Body of pancreas (tissue), 4 donors: ENCODE measurements at regions not wholly inside any gene's neighbourhood (a gene's known extent, or its start where the extent isn't known, plus 50 kb on each side); places are given as distances from the start of the nearest gene placed in this dataset.
A peak's percentile ranks its signal among the peaks of the same experiment; 100 is the strongest.

ENCODE experiments used
- ATAC-seq: fragments of 150-250 bp; one replicate; pipeline ENCODE4 v1.9.1; 2016
- DNase-seq, 4 donors: peaks; one replicate each; pipeline ENCODE4 v3.0.0-alpha.2; 2019
- H3K27ac ChIP-seq, 4 donors: fragments of 200-600 bp; sonication (generic); 1 replicate in 3 of 4; 2 replicates in 1 of 4; pipeline versions ENCODE4 v1.5.1 to v1.6.1; 2016 to 2019; ENCODE audit warnings: mild to moderate bottlenecking in 1 of 4, mixed read lengths in 1 of 4, moderate library complexity in 1 of 4
- H3K27me3 ChIP-seq, 2 donors: fragments of 200-600 bp; sonication (generic); one replicate each; pipeline ENCODE4 v1.6.0; 2016; ENCODE audit warnings: mild to moderate bottlenecking in 1 of 2
- H3K36me3 ChIP-seq, 2 donors: fragments of 200-600 bp; sonication (generic); replicated peaks in 1 of 2; 2 replicates each; pipeline ENCODE4 v1.5.1; 2016; ENCODE audit warnings: low read depth in 2 of 2; ENCODE audit not compliant: insufficient read depth in 1 of 2
- H3K4me1 ChIP-seq: fragments of 200-600 bp; sonication (generic); one replicate; pipeline ENCODE4 v1.6.0; 2016
- H3K4me3 ChIP-seq, 2 donors: fragments of 200-600 bp; sonication (generic); 1 replicate in 1 of 2; 2 replicates in 1 of 2; pipeline ENCODE4 v1.5.1; 2016 to 2019
- H3K9me3 ChIP-seq, 3 donors: fragments of 200-600 bp; sonication (generic); 1 replicate in 2 of 3; 2 replicates in 1 of 3; pipeline ENCODE4 v1.5.1; 2016
- POLR2A ChIP-seq, 3 donors: fragments of 450-650 bp; IDR thresholded peaks; one replicate each; pipeline ENCODE4 v1.6.1; 2016; ENCODE audit warnings: antibody characterized with exemption in 3 of 3, mild to moderate bottlenecking in 2 of 3
- WGBS, 2 donors: methylation state at CpG; one replicate each; pipeline ENCODE4 v1.1.5; 2017; 5-methylcytosine and 5-hydroxymethylcytosine counted together
- intact Hi-C: fragments of 100-400 bp; cut with DNase I; formaldehyde crosslinking; loops from one replicate; pipeline ENCODE4 v1.15.1; 2023
- TF ChIP-seq, protein P1 (sequence below), 7 experiments: fragments of 450-650 bp in 4 of 7; fragments of 200-600 bp in 3 of 7; sonication (generic) in 3 of 7; IDR thresholded peaks; one replicate each; pipeline ENCODE4 v1.5.1; 2016 to 2019; ENCODE audit warnings: antibody characterized with exemption in 7 of 7

DNA sequence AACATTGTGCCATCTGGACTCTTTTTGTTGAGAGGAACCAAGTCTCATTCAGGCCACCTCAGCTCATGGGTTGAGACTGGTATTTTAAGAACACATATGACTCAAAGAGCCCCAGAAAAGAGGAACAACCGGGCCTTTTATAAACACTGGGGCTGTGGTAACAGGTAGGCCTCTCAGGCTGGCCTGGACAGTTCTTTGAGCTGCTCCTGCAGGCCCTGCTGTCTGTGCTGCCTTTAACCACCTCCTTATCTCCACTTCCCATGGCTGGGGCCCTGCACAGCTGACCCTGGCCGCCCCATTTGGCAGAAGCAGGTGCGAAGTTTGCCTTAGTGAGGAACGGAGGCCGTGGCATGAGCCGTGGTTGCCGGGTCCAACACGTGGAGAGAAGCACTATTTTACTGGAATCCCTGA is 163.3 kb downstream of the RHOU start:
- intact Hi-C loops: no loop called here
- whole genome bisulfite sequencing, 2 donors: 80 to 88% methylated on average over 8 of the region's 8 CpGs
- no peaks in the 10 kb centered on the region for H3K27me3 ChIP-seq
- no peaks in the 10 kb centered on the region for H3K9me3 ChIP-seq
- TF ChIP-seq, protein P1, sequence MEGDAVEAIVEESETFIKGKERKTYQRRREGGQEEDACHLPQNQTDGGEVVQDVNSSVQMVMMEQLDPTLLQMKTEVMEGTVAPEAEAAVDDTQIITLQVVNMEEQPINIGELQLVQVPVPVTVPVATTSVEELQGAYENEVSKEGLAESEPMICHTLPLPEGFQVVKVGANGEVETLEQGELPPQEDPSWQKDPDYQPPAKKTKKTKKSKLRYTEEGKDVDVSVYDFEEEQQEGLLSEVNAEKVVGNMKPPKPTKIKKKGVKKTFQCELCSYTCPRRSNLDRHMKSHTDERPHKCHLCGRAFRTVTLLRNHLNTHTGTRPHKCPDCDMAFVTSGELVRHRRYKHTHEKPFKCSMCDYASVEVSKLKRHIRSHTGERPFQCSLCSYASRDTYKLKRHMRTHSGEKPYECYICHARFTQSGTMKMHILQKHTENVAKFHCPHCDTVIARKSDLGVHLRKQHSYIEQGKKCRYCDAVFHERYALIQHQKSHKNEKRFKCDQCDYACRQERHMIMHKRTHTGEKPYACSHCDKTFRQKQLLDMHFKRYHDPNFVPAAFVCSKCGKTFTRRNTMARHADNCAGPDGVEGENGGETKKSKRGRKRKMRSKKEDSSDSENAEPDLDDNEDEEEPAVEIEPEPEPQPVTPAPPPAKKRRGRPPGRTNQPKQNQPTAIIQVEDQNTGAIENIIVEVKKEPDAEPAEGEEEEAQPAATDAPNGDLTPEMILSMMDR (IDR thresholded peaks at IDR 0.05): no peak
- no peak for TF ChIP-seq POLR2A (IDR thresholded peaks at IDR 0.05)
- no peak overlapping the region for H3K27ac ChIP-seq
- peaks cover 16% of the 10 kb centered on the region for H3K4me1 ChIP-seq
- no peak overlapping the region for H3K4me3 ChIP-seq
- ATAC-seq (no peak), DNase-seq (peak in 1 of 4 donors; percentile 38)
- H3K36me3 ChIP-seq: no peaks in the 10 kb centered on the region

DNA sequence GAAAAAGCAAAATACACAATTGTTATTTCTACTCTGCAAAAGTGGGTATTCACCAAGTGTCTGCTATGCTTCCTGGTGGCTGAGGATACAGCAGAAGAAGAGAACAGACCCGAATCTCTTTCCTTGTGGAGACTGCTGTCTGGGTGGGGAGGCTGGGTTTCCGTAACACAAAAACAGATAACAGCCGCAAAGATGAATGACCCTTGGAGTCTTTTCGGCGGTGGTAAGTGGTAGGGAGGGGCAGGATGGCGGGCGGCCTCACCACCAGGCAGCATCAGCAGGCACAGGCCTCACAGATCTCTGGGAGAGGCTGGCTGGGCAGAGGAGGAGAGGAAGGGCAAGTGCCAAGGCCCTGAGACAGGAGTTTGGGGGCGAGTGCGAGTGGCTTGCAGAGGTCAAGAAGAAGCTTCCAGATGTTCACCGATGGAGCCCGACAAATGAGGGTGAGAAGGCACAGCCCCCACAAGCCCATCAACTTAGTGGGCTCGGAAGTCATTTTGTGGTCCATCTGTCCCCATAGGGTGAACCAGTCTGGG is 164.2 kb downstream of the RHOU start:
- Histone ChIP-seq H3K36me3 (no peaks in the 10 kb centered on the region), H3K27ac (no peak overlapping the region), H3K9me3 (no peaks in the 10 kb centered on the region), H3K27me3 (no peaks in the 10 kb centered on the region), H3K4me3 (no peak overlapping the region), H3K4me1 (peaks cover 20% of the 10 kb centered on the region)
- intact Hi-C loops: no loop called here
- TF ChIP-seq POLR2A (IDR thresholded peaks at IDR 0.05): no peak
- TF ChIP-seq, protein P1 (IDR thresholded peaks at IDR 0.05): no peak
- DNase-seq (no peak), ATAC-seq (no peak)
- WGBS, 2 donors: 86 to 90% methylated on average over 12 of the region's 12 CpGs

DNA sequence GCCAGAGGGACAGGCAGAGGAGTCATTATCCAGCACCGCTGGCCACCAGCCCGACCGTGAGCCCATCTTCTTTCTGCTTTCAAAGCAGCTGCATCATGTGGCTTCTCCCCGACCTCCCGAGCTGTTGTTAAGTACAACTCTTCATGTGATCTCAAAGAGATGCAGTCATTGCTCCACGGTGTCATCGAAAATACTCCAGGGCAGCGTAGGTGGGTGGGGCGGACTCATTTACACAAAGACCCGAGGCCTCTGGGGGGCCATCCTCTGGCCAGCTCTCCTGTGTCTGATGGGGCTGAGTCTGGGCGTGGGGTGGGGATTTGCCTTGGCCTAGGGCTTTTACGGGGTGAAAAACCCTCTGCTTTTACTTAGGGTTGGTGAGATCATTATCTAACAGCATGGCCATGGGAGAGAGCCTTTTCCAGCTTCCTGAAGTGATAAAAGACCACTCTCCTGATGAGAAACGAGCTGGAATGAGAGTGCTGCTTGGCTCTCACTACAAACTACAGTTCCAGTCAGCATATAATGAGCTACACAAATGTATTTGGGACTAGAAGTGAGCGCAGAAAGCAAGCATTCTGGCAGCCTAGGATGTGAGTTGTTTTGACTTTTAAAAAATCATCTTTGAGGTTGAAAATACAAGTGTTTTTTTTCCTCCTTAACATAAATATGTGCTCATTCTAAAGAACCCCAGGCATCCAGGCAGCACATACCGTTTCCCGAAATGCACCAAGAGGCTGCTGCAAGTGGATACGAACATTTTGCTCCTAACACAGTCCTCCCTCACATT is 165.0 kb downstream of the RHOU start:
- DNase-seq (peak in 2 of 4 donors; percentile 9 to 25), ATAC-seq (no peak)
- no peaks in the 10 kb centered on the region for H3K9me3 ChIP-seq
- intact Hi-C loops: no loop called here
- 77 to 86% methylated on average over 14 to 17 of the region's 17 CpGs for WGBS, 2 donors
- H3K27me3 ChIP-seq: no peaks in the 10 kb centered on the region
- no peaks in the 10 kb centered on the region for H3K36me3 ChIP-seq
- peaks cover 20% of the 10 kb centered on the region for H3K4me1 ChIP-seq
- no peak overlapping the region for H3K4me3 ChIP-seq
- no peak for TF ChIP-seq POLR2A (IDR thresholded peaks at IDR 0.05)
- TF ChIP-seq, protein P1 (IDR thresholded peaks at IDR 0.05): no peak
- no peak overlapping the region for H3K27ac ChIP-seq

DNA sequence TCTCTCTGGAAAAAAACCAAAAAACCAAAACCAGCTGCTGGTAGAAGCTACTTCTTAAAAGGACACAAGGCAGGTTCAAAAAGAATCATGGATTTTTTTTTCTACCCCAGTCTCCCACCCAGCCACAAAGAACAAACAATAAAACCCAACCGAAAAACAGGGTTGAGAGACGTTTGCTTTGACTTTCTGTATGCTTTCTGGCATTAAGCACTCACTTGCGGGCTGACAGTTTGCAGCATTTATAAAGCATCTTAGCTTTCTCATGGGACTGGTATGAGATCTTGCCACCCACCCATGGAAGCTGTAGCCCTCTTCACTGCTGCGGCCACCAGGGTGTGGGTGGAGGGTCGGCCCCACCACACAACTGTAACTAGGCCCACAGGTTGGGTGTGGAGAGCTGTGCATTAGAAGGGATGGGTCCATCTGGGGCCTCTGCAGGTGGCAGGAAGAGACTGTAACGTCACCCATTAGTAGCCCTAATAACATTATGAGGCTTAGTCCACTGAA is 165.7 kb downstream of the RHOU start:
- ATAC-seq: no peak
- intact Hi-C loops: no loop called here
- 76 to 79% methylated on average over 4 to 6 of the region's 6 CpGs for WGBS, 2 donors
- no peak for TF ChIP-seq POLR2A (IDR thresholded peaks at IDR 0.05)
- TF ChIP-seq, protein P1 (IDR thresholded peaks at IDR 0.05): no peak
- no peak for DNase-seq
- Histone ChIP-seq H3K4me3 (no peak overlapping the region), H3K27ac (no peak overlapping the region), H3K36me3 (no peaks in the 10 kb centered on the region), H3K4me1 (peaks cover 20% of the 10 kb centered on the region), H3K9me3 (no peaks in the 10 kb centered on the region), H3K27me3 (no peaks in the 10 kb centered on the region)
